Erythroblast (primary cell): ENCODE measurements at regions not wholly inside any gene's neighbourhood (a gene's known extent, or its start where the extent isn't known, plus 50 kb on each side); places are given as distances from the start of the nearest gene placed in this dataset.

Experiments used
- GATA1 ChIP-seq: IDR thresholded peaks from 2 replicates; pipeline ENCODE4 v1.6.1; 2011; ENCODE audit warnings: low read depth, mild to moderate bottlenecking, control low read depth, low read length, moderate library complexity
- POLR2A ChIP-seq: IDR thresholded peaks from 2 replicates; pipeline ENCODE4 v1.6.1; 2011; ENCODE audit warnings: mild to moderate bottlenecking, low read length

DNA sequence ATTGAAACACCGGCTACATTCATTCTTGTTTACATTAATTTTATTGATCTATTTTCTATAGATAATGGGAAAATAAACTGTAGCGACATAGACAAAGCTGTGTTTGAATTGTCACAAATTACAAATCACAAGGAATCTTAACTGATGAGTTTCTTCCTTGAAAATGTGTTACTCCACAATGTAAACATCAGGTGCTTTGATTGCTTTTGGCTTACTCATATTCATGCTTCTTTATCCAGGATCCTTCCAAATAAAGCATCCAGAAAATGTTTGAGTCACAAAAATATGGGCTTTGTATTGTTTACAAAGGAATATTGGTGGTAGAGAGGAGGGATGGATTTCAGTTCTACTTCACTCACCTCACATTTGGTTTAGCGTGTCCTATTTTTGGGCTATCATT lies 64.0 kb downstream of the BMP2 start:
- TF ChIP-seq POLR2A (no peak), GATA1 (no peak)
